NCI-H128 (cell line): ENCODE measurements at regions not wholly inside any gene's neighbourhood (a gene's known extent, or its start where the extent isn't known, plus 50 kb on each side); places are given as distances from the start of the nearest gene placed in this dataset.

Experiments used
- DNase-seq: peaks from one replicate; lab custom pipeline; 2025; ENCODE audit not compliant: unreplicated experiment; lab: John Stamatoyannopoulos, UW

DNA sequence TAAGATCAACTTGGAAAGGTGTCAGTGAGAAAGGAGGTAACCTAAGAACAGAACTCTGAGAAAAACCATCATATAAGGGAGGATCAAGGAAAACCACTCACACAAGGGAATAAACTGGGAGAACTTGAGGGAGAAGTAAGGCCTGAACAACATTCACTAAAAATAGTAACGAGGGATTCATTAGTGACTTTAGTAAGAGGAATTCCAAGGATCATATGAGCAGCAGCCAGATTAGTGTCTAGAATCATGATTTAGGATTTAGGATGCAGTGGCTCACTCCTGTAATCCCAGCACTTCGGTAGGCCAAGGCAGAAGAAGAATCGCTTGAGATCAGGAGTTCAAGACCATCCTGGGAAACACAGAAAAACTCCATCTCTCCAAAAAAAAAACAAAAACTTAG lies 376.5 kb upstream of the MARCKS start:
- no peak for DNase-seq

DNA sequence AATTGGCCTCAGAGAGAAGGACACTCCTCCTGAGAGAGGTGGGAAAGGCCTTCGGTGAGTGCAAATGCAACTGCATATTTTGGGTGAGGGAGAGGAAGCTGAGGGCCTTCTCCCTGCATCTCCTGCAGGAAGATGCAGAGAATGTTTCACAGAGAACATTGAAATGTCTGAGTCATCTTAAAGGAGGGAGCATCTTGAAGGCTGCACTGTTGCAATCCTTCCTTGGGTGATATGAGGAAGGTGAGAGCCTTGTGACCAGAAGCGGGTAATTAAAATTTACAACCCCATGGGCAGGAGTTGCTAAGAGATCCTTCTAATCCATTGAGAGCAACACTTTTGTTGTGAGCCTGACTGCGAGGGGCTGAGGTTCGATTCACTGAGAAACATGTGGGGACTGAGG lies 375.7 kb upstream of the MARCKS start:
- no peak for DNase-seq

DNA sequence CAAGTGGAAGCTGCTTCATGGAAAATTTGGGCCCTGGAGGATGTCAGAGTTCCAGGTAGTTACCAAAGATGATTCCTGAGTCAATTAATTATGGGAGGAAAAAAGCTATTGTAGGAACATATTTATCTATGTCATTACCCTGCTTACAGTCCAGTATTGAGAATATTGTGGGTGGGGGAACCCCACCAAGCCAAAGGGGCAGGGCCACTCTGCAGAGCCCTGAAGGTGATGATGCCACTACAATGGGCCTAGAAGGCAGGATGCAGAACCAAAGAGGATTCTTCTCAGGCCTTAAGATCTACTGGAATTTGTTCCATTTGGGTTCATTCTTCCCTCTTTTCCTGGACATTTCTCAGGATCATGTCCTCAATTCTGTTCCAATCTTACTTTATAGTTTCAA lies 375.2 kb upstream of the MARCKS start:
- DNase-seq = no peak

DNA sequence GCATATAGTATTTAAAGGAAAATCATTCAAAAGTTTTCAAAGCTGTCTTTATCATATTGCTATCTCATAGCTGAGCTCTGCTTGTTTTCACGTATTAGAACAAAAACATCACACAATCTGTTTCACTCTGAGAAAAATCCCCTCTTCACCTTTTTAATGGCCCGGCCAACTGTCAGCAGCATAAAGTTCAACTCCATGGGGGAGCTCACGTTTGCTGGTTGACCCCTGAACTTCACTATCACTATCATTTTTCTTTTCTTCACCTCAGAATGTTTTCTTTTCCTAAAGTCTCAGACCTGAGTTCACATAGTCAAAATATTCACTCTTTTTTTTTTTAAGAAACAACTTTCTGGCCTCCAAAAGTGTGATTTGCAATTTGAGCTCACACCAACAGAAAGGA lies 374.4 kb upstream of the MARCKS start:
- DNase-seq = no peak

DNA sequence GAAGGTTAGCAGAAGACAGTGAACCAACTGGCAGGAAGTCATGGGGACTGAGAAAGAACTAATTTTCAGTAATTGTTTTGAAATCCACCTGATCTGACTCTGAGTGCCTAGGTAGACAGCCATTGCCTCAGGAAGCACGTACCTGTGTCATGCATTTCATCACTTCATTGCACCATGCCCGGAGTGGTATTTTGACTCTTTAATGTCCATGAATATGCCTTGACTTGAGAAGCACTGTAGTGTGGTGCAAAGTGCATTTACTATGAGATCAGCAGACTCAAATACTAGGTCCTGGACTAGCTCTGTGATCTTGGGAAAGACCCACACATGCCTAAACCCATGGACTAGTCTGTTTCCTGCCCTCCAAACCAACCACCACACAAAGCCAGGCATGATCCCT lies 370.9 kb upstream of the MARCKS start:
- DNase-seq = no peak

DNA sequence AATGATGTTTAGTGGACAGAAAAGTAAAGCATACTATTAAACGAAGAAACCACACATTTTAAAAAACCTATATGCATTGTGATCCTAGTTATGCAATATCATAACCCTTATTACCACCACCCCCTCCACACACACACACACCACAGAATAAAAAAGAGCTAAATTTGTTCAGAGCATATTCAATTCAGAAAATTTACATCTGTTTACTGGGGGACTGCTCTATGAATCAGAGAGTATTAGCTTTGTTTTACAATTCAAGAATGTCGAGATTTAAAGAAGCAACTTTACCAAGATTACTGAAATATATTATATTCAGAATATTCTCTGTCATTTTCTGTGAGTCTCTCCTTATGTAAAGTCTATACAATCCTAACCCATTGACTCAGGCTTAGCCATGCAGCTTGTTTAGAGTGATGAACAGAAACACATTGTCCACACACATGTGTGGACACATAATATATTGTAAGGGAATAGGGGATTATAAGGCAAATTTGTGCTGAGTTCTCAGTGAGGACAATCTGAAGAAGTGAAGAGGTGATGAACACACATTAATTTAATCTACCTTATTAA lies 369.6 kb upstream of the MARCKS start:
- DNase-seq = no peak

DNA sequence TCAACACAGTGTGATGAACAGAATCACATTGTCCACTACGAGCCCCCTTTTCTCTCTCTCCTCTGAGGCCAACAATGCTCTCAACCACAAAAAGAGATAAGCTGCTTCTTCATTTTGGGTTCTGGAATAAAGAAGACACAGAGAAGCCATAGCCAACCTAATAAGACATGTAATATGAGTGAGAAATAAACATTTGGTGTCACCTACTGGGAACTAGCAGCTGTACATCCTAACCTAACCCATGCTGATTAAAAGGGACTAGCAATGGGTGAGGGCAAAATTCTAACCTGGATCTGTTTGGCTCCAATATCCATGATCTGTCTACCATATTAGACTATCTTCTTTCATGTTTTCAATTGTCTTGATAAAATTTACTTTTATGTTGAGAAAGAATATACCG lies 369.1 kb upstream of the MARCKS start:
- no peak for DNase-seq

DNA sequence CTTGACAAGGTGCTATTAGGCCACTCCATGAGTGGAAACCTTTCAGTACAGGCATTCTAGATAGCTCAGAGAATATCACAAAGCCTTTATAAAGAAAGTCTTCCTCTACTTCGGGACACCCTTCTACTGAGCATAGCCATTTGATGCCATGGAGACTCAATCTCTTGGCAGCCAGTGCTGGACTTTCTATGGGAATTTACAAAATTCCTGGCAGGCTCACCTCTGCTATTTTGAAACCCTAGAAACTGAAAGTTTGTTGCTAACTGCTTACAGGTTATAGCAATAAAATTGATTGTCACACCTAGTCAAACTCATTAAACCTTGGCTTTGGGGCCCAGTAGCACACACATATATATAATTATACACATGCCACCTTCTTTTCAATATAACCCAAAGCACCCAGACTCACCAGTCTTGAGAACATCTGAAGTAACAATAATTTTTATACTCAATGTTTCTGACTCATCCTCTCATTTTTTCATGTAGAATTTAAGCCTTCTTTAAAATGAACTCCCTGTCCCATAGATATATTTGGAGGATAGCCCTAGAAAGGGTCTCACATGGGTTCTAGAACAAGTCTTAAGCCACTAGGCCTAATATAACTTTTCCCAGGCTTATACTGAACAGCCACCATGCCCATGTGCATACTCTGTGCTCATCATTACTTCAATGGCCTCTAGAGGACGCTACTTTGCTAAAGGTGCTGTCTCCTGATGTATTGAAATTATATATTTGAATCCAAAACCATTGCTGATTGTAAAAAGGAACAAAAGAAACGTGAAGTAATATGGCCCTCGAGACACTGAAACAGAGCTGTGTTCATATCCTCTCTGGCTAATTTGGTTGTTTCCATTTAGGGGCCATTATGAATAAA lies 368.1 kb upstream of the MARCKS start:
- no peak for DNase-seq

DNA sequence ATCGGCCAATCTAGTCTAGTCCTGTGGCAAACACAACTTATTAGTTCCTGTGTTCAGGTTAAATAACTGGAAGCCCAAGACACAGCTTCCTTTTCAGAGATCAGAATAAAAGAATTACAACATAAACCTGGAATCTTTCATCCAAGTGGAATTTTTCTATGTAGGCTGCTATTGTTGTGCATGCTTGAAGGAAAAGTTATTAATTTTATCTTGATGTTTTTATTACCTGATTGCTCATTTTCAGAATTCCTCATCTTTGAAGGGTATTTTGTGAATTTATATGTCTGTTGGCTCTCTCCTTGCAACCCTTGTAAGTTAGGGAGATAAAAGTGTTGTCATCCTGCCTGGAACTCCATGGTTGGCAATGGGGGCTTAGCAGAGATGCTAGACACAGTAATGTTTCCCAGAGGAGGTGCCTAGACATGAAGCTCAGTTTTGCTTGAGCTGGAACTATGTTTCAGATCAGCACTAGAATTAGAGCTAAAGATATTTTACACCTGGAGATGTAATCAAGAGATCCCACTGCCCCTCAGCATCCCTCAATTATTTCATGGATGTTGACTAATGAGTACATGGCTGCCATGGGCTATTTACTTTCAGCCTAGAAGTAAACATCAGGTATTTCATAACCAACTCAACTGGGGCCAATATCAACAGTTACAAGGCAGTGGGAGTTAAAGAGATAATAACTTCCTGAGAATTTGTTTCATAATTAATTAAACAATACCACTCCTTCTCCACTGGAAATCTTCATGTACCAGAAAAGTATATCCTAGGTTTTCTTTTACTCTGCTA lies 367.0 kb upstream of the MARCKS start:
- DNase-seq = no peak

DNA sequence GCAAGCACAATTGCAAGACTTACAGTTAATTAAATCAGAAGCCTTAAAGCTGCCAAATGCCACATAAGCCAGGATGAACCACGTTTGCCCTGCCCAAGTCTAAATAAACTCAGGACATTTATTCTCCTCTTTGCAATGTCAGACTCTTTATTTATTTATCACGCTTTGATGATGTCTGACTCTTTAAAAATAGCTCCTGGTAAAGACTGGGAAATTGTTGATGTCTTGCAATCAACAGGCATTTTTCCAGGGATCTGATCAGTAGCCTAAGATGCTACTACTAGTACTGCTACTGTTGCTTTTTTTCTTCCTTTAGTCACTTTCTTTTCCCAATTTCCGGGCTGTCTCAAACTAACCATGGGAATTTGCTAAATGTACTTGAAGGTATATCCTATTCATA lies 365.8 kb upstream of the MARCKS start:
- no peak for DNase-seq

DNA sequence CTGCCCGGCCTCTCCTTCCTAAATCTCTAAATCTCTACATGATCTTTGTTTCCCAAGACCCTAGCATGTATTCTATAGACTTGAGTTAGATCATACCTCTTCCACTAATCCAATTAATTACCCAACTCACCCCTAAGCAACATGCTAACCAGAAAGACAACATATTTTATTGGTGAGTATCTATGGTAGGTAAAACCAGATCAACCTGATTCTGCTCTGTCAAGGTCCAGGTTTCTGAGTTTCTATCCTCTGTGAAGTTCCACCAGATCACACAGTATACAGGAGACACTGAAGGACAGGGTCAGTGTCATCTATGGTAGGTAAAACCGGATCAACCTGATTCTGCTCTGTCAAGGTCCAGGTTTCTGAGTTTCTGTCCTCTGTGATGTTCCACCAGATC lies 363.2 kb upstream of the MARCKS start:
- DNase-seq = no peak

DNA sequence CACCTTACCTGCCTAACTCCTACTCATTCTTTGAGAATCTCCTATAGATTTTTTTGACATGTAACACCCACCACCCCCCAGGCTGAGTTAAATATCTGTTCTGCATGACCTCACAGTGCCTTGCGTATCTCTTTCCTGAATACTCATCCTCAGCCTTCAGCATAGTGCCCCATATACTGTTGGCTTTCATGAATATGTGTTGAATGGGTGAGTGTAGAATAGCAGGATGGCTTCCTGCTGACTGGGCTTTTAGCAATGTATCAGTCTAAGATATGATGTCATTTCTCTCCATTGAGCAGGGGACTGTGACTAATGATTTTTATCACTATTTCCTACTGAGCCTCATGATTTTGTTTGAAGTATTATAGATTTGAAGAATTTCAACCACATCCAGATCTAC lies 361.6 kb upstream of the MARCKS start:
- no peak for DNase-seq

DNA sequence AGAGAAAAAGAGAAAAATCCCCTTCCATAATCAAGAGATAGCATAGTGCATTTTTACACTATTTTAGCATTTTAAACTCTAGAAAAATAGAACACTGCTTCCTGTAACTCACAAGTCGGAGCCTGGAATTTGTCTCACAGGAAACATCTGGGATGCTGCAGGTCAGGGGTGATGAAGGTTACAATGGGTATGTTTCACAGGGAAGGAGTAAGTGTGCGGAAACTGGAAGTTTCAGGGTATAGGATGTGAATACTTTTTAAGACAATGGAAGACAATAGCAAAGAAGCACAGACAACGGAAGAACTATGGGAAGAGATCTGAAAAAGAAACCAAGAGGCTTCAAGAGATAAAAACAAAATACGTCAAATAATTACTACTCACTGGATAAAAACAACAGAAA lies 361.0 kb upstream of the MARCKS start:
- DNase-seq = no peak

DNA sequence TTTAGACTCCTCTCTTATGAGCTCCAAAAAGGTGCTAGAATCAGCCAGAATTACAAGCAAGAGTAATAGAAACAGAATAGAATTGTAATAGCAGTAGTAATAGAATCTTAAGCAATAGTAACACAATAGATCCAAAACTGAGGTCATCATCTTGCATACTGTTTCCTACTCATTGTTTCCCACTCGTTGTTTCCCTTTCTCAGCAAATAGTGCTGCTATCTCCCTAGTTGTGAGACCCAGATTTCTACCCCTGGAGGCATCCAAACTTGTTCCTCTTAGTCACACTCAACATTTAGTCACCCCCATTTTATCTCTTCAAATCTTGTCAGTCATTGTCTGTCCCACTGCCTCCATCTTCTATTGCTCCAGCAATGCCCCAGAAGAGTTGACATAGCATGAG lies 356.9 kb upstream of the MARCKS start:
- DNase-seq = no peak

DNA sequence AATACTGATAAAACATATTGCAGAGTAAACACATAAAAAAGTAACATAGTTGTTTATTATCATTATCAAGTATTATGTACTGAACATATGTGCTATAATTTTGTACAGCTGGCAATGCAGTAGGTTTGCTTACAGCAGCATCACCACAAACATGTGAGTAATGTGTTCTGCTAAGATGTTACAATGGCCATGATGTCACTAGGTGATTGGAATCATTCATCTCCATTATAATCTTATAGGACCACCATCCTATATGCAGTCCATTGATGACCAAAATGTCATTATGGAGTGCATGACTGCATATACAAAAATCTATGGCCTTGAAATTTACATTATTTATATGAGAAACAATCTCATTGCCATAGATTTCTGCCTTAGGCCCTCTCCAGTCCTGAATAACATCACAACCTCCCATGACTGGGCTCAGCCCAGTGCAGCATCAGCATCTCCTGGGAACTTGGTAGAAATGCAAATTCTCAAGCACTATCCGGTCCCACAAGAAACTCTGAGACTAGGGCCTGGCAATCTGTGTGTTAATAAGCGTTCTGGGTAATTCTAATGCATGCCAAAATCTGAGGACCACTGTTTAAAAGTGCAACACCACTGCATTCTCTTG lies 352.0 kb upstream of the MARCKS start:
- DNase-seq = no peak

DNA sequence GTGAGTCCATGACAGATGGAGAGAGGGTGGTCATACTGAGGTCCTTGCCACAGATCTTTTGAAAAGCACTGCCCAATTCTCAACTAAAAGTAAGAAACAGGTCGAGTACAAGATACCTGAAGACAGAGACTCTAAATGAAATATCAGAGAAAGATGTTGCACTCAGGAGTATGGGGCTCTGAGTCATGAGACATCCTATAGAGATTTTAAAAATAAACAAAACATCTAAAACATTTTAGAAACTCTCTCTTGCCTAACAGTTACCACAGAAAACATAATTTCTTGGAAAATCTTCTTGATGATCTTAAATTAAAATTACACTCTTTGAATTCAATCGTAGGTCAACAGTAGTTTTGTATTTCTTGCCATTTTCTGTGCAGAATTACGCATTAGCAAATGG lies 348.9 kb upstream of the MARCKS start:
- no peak for DNase-seq

DNA sequence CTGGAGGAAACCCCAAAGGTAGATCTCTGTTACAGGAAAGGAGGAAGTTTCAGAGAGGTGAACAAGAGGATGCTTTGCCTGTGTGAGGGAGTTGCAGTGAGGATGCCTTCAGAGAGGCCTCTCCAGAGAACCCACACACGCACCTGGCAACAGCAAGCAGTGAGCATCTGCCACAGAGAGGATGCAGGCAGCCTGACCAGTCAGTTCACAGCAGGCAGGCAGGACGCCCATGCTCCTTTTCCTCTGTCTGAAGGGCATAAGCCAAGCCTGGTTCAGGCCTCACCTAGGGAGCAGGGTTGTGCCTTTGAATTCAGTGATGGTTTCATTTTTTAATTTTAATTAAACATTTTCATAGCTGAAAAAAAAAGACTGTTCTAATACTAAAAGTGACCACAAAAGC lies 346.0 kb upstream of the MARCKS start:
- DNase-seq = no peak

DNA sequence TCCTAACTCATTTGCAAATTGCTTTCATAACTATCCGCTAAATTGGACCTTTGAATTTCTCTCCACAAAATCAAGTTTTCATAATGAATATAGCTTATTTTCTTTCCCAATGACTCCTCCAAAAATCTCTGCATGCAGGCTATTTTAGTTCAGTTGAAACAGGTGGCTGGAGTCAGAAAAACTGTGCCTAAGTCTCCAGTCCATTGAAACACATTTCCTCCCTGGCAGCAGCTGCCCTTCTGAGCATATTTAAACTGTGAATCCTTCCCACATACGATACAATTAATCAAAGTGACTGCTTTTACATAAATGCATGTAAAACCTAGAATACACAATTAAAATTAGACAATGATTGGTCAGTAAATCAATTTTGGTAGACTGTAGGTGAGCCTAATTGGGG lies 344.6 kb upstream of the MARCKS start:
- DNase-seq = no peak

DNA sequence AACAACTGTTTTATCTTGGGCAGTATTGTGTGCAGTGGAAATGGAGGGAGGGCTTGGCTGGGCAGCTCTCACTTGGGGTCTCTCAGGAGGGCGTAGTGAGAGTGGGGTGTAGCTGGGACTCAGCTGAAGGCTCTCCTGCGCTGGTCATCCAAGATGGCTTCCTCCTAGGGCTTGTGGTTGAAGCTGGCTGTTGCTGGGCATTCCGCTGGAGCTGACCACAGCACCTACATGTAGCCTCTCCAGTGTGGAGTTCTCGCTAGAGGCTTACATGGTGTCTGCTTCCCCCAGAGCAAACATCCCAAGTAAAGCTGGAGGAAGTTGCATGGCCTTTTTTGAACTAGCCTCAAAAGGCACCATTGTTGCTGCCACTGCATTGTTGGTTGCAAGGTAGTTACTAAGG lies 344.1 kb upstream of the MARCKS start:
- DNase-seq = no peak

DNA sequence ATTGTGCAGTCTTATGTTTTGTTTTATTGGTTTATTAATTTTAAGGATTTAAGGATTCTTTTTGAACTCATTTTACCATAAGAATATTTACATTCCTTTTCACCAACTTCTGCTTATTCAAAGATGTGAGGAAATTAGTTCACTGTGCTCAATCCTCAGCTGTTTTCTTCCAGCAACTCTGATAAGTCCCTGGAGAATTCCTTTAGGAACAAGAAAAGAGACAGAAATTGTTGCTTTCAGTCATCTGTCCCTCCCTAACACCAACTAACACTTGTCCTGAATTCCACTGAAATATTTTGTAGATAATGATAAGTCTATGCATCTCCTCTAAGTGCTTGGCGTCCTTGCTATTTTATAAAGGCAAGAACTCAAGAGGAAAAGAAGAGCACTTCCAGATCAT lies 334.8 kb upstream of the MARCKS start:
- DNase-seq = no peak

DNA sequence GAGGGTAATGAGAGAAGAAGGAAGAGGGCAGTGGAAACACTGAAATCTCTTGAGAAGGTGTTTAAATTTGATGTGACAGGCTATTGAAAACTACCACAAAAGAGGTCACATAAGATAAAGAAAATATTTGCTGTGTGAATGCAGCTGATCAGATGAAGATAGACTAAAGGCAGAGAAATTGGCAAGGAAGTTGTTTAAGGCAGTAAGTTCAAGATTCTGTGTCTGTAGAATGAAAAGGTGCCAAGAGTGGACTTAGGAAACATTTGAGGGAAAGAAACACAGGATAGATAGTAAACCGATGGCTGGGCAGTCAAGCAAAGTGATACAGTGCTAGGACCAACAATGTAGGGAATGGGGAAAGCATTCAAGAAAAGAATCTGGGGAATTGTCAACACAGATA lies 332.3 kb upstream of the MARCKS start:
- no peak for DNase-seq

DNA sequence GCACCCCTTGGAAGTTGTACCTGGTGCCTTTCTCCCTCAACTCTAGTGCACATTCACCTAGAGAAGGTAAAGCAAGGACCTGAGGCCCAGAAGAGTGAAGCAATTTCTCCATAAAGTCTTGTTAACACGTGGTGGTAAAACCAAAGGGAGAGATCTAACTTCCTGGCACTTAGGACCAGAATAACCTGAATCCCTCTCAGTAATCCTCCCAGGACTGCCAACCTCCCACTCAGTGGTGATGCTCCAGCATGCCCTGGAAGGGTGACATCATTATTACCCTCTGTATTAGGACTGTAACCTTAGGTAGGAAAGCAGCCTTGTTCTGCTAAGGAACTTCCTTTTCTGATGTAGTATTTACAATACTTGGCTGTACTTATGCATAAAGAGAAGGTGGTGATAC lies 330.6 kb upstream of the MARCKS start:
- no peak for DNase-seq
